GM19025 (cell line): ENCODE measurements at regions not wholly inside any gene's neighbourhood (a gene's known extent, or its start where the extent isn't known, plus 50 kb on each side); places are given as distances from the start of the nearest gene placed in this dataset.
"Not testable (repeated sequence)": the region's sequence is repeated elsewhere in the genome, so short reads cannot be mapped to it uniquely, and the experiment has no call there.

Experiments used
- ATAC-seq: cut with Tn5 transposase; IDR thresholded peaks from one replicate; pipeline ENCODE4 v1.9.1; 2021; ENCODE audit warnings: mild to moderate bottlenecking, low read depth, moderate library complexity; ENCODE audit not compliant: unreplicated experiment

DNA sequence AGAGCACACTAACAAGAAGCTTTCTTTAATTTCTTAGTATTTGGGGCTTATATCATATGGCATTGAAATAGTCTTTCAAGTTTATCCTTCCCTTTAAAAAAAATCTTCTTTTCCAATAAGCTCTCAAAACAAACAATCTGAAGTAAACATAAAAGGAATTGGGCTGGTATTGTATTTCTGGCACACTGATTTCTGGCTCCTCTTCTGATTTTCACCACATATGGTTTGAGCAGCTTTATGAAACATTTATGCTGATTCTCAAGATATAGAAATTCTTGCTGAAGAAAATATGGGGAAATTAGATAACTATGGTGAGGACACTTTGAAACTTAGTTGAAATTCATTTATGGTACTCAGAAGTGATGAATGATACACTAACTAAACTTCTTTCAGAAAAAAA is 467.2 kb downstream of the TFAP2B start:
- no peak for ATAC-seq

DNA sequence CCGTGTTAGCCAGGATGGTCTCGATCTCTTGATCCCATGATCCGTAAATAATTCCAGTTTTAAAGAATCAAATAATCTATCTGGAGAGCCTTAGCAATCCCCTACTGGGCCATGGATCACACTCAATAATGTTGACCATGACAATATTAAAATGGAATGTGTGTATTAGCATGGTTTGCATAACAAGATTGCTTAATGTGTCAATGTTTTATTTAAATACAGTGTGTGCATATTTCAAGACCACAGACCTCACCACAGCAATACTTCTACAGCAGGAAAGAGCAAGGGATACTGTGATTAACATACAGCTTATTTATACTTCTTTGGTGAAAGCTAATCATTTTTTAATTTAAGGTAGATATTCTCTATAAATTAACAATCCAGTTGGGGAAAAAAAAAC is 470.4 kb downstream of the TFAP2B start:
- ATAC-seq, result no peak

DNA sequence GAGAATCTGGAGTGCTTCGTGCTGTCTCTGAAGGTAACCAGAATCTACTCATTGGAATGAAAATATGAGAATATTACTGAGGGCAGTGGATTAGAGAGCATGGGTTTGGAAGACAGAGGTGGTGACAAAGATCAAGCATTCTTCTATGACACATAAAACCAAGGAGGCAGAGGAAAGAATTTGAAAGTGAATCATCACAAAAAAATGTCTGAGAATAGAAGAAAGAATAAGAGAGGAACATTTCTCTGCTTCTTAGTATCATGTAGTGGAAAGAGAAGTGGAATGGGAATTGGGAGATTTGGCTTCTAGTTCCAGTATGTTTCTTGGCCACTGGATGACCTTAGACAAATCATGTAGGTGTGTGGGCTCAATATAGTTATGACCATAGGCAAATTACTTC is 474.0 kb downstream of the TFAP2B start:
- no peak for ATAC-seq

DNA sequence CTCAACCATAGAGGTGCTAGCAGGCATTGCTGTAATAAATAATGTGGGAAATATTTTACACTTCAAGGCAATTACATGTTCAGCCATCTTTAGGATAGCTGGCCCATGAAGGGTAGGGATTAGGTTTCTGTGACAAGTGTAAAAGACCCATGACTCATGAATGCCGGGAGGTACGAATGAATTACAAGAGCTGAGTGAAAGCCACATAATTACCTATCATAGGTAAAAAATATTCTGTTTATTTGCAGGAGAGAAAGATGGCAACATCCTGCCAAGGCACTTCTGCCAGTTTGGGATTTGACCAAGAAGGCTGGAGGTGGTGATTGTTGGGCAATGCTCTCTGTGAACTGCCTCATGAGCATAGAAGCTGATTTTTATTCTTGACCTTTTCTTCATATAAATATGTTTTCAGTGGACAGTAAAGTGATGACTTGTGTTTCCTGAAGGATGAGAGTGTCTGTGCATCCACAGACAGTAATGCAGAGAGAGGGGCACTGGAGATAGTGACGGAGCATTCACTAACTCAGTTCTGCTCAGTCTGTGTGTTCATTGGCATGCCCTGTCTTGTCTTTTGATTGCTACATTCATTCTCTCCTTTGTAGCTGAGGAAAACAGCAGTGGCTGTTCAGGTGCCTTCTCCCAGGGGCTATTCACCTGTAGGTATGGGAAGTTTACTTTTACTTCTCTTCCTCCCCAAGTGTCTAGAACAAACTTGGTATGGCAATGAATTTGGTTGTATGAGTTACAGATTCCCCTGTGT is 481.1 kb downstream of the TFAP2B start:
- no peak for ATAC-seq

DNA sequence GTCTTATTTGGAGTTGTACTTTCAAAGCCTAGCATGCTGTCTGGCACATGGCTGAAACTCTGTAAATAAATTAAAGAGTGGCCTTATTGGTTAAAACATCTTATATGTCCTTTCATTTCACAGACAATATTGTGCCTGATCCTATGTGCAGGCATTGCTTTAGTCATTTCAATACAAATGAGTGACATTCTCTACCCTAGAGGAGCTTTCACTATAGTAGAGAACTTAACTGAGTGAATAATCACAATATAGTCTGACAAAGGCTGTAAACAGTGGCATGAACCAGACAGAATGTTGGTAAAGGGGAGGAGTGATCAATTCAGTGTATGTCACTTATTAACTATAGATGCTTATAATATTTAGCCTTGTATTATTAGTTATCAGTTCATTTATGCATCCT is 481.8 kb downstream of the TFAP2B start:
- ATAC-seq, result peak; percentile 43

DNA sequence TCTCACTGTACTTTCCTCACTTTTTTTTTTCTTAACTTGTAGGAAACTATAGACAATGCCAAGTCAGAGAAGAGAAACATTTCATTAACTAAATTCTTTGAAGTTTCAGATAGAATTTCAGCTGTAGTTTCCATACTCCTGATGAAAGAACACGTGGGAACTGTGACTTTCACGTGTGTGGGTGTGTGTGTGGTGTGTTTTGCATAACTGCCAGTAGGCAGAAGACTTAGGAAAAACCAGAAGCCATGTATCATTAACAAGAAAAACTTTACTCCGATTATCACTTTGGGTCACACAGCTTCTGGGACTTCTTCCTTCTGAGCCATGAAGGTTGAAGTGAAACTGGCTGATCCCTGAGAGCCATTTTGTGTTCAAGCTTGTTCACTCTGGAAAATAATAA is 483.3 kb downstream of the TFAP2B start:
- peak; percentile 52 for ATAC-seq

DNA sequence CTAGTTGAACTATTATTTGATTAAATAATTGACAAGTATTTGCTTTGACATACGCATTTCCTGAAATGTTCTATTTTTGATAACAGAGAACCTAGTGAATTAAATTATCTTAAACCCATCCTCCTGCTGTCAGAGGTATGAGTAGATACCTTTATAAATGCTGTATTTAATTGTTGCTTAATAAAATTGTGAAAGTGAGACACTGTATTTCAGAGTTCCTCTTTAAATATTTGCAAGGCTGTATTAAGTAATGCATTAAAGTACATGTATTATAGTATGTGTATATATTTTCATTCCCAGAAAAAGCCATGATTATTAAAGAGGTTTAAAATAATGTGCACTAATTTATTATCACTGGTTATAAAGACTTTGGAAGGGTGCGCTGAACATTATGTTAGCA is 483.8 kb downstream of the TFAP2B start:
- ATAC-seq, result no peak

DNA sequence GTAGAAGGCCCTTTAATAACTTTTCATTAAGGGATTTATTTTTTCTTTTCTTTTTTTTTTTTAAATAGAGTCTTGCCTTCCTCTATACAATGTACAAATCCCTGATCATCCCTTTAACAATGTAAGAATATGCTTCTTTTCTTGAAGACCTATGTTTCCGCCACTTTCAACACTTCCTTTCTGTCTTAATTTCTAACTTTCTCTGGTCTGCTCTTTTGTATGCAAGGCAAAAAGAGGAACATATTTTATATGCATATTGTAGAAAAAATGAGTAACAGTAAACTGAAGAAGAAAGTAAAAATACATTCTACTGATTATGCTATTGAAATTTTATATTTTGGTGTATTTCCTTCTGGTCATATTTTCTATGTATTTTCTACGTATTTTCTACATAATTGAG is 484.7 kb downstream of the TFAP2B start:
- ATAC-seq, result no peak

DNA sequence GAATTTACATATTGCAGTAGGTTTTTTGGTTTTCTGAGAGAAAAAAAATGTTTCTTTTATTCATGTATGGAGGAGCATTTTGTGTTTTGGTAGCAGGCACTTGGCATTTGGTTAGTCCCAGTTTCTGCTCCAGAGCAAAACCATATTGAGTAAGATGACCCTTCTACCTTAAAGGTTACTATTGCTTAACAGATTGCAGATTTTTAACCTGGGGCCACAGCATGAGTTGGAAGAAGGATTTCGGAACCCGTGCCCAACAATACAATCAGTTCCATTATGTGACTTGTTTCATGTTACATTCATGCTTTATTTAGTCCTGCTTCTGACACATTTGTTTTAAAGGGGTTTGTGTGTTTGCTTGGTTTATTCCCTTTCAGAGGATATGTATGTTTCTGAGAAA is 496.3 kb downstream of the TFAP2B start:
- ATAC-seq, result no peak

DNA sequence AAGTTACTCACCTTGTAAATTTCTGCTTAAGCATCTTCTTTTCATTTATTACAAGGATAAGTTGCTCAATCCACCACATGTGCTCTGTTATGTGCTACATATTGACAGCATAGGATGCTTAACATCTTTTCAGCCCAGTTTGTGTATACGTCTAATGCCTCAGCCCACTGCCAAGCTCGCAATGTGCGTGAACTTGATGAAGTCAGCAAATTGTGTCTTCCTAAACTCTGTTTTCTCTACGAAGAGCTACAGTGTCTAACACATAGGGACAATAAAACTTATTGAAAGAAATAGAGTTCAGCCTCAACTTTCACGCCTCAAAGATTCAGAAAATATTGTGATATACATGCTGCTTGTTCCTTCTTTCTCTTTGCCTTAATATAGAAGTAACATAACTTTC is 500.0 kb downstream of the TFAP2B start:
- ATAC-seq, result no peak

DNA sequence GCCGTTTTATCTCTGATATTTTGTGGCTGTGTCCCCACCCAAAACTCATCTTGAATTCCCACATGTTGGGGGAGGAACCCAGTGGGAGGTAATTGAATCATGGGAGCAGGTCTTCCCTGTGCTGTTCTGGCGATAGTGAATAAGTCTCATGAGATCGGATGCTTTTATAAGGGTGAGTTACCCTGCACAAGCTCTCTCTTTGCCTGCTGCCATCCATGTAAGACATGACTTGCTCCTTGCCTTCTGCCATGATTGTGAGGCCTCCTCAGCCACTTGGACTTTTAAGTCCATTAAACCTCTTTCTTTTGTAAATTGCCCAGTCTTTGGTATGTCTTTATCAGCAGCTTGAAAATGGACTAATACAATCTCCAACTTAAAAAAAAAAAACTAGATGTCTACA is 502.8 kb downstream of the TFAP2B start:
- not testable (repeated sequence) for ATAC-seq

DNA sequence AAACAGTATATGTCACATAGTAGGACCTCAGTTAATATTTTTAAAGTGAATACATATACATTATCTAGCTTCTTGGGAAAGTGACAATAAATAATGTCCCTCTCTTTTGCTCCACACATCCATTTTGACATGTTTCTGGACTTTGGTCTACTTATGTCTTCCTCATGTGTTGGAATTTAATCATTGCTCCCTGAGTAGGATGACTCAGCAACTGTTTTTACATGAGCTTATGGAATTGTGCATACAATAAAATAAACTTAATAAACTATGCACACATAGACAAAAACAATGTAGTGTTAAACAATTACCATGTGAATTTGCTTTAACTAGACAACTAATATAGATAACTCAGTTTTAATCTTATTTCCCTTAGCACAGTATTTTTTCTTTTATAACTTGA is 503.8 kb downstream of the TFAP2B start:
- ATAC-seq, result no peak

DNA sequence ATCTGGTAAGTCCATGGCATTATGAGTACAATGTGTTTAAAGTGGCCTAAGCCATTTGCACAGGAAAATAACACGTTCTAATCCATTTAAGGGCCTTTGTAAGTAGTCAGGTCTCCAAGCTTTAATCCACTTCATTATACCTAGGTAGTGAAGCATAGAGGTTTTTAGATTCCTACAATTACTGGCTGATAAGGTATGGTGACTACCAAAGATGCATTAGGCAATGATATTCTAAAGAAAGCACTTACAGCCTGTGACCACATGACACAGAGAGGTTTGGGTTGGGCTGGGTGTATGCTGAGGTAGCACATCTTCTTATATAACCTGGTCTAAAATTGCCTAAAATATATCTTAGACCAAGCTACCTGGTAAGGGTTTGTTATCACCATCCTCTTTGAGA is 504.4 kb downstream of the TFAP2B start:
- no peak for ATAC-seq

DNA sequence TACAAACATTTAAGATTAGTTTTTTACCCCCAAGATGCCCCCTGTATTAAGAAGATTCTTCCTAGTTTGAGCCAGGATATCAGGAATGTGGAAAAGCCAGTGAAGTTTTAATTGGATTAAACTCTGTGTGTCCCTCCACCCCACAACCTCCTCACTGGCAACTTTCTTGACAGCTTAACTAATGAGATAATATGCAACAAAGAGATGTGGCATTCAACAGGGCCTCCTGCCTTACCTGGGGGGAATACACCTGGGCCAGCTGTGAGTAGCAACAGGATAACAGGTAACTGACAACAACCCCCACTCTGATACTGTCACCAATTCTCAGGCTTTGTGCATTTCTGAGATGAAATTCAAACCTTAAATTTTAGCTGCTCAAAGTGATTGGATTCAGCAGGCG is 512.3 kb downstream of the TFAP2B start:
- no peak for ATAC-seq

DNA sequence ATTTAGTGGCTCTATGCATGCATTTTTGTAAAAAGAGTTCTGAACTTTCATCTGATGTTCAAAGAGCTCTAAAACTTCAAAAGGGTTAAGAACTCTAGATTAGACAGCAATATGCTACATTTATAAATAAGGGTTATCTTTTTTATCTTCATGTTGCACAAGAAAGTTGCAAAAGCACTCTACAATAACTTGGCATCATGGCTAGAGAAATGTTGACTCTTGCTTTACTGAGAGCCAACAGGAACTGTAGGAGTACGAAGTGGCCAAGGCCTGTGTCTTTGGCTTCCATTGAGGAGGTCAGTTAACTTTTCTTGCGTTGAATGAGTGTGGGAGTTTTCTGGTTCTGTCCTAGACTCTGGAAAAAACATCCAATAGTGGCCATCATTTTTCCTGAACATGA is 516.9 kb downstream of the TFAP2B start:
- ATAC-seq, result no peak

DNA sequence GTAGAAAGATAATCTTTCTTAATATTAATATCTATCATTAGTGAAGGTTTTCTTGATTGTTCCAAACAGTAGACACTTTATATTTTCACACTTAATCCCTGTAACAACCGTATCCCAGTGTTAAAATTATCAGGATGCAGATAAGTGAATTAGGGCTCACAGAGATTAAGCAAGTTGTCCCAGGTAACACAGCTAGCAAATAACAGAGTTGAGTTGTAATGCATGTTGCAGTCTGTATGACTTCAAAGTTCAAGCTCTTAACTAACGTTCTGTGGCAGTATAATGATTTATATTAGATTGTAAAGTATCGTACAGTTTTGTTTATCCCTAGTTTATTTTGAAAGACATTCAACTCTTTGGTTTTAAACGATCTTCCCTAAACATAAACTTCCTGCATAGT is 517.5 kb downstream of the TFAP2B start:
- no peak for ATAC-seq

DNA sequence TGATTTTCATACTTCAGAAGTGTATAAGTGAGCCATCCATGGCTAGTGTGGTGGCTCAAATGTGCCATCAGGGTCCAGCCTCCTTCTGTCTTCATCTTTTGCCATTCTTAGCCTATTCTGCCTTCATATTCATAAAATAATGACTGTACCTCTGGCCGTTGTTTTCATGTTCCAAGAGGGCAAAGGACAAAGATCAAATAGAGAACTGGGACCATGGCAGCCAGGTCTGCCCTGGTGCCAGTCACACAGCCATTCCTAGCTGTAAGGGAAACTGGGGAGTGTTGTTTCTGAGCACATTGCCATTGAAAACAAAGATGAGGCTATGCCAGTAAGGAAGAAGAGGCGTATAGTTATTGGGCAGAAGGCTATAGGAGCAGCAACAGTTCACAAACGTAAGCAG is 518.6 kb downstream of the TFAP2B start:
- ATAC-seq, result no peak

DNA sequence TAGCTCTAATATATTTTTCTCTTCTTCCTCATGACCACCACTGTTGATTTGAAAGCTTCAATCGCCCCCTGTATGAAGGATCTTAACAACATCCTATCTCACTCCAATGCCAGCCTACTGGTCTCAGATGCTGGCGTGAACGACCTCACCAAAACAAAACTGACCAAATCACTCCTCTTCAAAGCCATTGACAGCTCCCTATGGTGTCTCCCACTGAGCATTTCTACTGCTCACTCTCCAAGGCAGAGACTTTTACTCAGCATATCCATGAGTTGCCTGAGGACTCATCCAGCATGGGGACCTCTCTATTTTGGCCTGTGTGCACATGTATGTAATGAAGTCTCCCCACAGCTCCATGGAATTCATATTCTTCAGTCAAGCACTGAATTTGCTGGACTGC is 520.4 kb downstream of the TFAP2B start:
- ATAC-seq, result no peak

DNA sequence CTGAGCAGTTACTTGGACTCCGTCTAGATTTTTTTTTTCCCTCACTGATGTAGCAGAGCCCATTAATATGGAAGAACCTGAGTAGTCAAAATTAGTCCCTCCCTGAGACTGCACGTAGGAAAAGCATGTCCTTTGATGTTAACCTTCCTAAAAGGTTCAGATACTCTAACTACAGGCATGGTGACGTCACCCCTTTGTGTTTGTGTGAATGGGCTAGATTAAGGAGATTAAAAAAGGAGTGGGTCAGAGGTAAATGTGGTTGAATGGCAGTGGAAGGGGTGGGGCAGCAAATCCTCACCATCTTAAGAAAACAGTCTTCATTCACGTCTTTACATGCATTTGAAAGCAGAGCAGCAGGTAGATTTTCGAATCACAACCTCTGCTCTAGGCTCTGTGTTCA is 521.1 kb downstream of the TFAP2B start:
- no peak for ATAC-seq

DNA sequence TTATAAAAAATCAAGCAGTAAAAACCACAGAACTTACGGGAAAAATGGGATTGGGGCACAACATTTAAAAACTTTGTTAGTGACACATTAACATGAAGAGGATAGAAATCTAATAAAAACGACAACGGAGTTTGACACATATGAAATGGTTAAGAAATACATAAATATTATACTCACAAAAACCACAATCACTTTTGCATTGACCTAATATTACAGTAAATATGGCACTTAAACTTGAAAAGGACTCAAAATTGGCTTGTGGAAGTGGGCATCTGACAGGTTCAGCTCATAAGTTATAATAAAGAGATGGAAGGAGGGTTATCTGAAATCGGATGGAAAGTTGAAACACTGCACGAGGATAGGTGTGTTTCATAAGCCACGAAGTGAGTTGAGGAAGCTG is 523.7 kb downstream of the TFAP2B start:
- no peak for ATAC-seq

DNA sequence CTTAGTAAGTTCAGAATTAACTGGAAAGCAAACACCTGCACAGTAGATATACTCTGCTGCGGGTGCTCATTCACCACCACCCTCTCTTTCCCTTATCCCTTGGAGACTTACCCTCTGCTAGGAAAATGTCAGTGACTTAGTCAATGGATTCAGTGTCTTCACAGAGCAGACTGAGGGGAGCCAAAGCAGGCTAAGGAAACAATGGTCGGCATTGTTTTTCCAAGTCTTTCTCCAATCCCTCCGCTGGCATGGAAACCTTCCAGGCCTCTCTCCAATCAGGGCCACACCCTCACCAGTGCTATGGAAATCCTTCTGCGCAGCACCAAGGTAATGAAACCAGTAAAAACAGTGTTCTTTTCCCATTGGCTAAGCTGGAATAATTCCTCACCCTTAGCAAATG is 531.2 kb downstream of the TFAP2B start:
- no peak for ATAC-seq

DNA sequence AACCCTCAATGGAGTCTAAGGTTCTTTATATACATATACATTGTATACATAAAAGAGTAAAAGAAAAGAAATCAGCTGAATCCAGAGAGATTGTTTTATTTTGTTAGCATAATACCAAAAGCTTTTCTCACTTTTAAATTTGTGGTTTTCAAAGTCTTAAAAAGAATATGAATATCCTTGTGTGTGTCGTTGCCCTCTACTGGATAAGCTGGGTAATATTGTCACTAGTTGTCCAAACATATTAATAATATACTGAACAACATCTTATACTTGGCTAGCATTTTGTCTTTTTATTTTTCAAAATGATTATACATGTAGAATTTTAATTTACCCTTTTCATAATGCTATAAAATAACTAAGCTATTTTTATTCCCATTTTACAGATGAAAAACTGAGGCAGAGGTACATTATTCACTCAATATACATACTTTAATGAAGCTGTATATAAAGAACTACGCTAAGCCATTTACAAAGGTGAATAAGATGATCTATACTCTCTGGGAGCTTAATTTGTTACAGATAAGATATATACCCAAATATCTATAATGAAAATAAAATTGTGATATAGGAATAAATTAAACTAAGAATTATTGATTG is 531.7 kb downstream of the TFAP2B start:
- ATAC-seq, result no peak
